WTC11 (cell line): ENCODE measurements at regions not wholly inside any gene's neighbourhood (a gene's known extent, or its start where the extent isn't known, plus 50 kb on each side); places are given as distances from the start of the nearest gene placed in this dataset.
A peak's percentile ranks its signal among the peaks of the same experiment; 100 is the strongest.

Source experiments
- ATAC-seq: fragments of 200-7000 bp; cut with Tn5 transposase; 2 replicates; pipeline ENCODE4 v1.10.0; 2021; ENCODE audit warnings: mild to moderate bottlenecking, moderate library complexity
- CTCF ChIA-PET: fragments of 300-600 bp; sonication (Branson Sonifier 250); formaldehyde crosslinking; loops from one replicate; lab custom pipeline; 2021; ENCODE audit warnings: antibody characterized with exemption; lab: Charles Lee
- POLR2A ChIA-PET: fragments of 350-600 bp; sonication (Branson Sonifier 250); formaldehyde crosslinking; loops from one replicate; lab custom pipeline; 2021; ENCODE audit warnings: antibody characterized with exemption; lab: Charles Lee
- DNase-seq: peaks from one replicate; pipeline ENCODE4 v3.0.0; 2021; ENCODE audit warnings: low spot score
- H3K27ac Mint-ChIP-seq: 2 replicates; pipeline ENCODE4 v1.8.0; 2021; ENCODE audit warnings: mixed read lengths
- H3K27me3 Mint-ChIP-seq: 2 replicates; pipeline ENCODE4 v1.8.0; 2021; ENCODE audit warnings: low read depth, mild to moderate bottlenecking, moderate library complexity, mixed read lengths
- H3K36me3 Mint-ChIP-seq: 2 replicates; pipeline ENCODE4 v1.8.0; 2021; ENCODE audit warnings: mixed read lengths
- H3K4me1 Mint-ChIP-seq: 2 replicates; pipeline ENCODE4 v1.8.0; 2022; ENCODE audit warnings: mixed read lengths
- H3K4me3 Mint-ChIP-seq: 2 replicates; pipeline ENCODE4 v1.8.0; 2021; ENCODE audit warnings: mild to moderate bottlenecking, moderate library complexity, mixed read lengths
- H3K9me3 Mint-ChIP-seq: 2 replicates; pipeline ENCODE4 v1.8.0; 2021; ENCODE audit warnings: mixed read lengths
- AR ChIP-seq: fragments of 250-450 bp; sonication (Bioruptor Pico); IDR thresholded peaks from 2 replicates; pipeline ENCODE4 v1.9.0; 2021; ENCODE audit warnings: mild to moderate bottlenecking
- ATF2 ChIP-seq: sonication (generic); formaldehyde crosslinking; IDR thresholded peaks from 2 replicates; pipeline ENCODE4 v1.8.1; 2022; ENCODE audit warnings: low read depth, missing genetic modification reagents, borderline replicate concordance
- CREM ChIP-seq: sonication (generic); formaldehyde crosslinking; IDR thresholded peaks from 2 replicates; pipeline ENCODE4 v1.8.1; 2022; ENCODE audit warnings: mild to moderate bottlenecking, missing genetic modification reagents, moderate library complexity
- EMX1 ChIP-seq: fragments of 250-450 bp; sonication (Bioruptor Pico); IDR thresholded peaks from 2 replicates; pipeline ENCODE4 v1.8.0; 2021; ENCODE audit warnings: mild to moderate bottlenecking
- ERG ChIP-seq: fragments of 250-450 bp; sonication (Bioruptor Pico); IDR thresholded peaks from 2 replicates; pipeline ENCODE4 v1.8.0; 2021; ENCODE audit warnings: mild to moderate bottlenecking
- ETV6 ChIP-seq: sonication (generic); formaldehyde crosslinking; IDR thresholded peaks from 2 replicates; pipeline ENCODE4 v1.8.1; 2022; ENCODE audit warnings: mild to moderate bottlenecking, missing genetic modification reagents
- GABPB1 ChIP-seq: sonication (generic); formaldehyde crosslinking; IDR thresholded peaks from 2 replicates; pipeline ENCODE4 v1.8.1; 2023; ENCODE audit warnings: mild to moderate bottlenecking, missing genetic modification reagents
- GTF2I ChIP-seq: fragments of 250-450 bp; sonication (Bioruptor Pico); conservative IDR thresholded peaks from 2 replicates; pipeline ENCODE4 v1.4.0; 2021; ENCODE audit warnings: mild to moderate bottlenecking
- HMGA2 ChIP-seq: fragments of 250-450 bp; sonication (Bioruptor Pico); IDR thresholded peaks from 2 replicates; pipeline ENCODE4 v1.4.0; 2021; ENCODE audit warnings: mild to moderate bottlenecking, moderate library complexity
- MAX ChIP-seq: sonication (generic); formaldehyde crosslinking; IDR thresholded peaks from 2 replicates; pipeline ENCODE4 v1.8.0; 2022; ENCODE audit warnings: mild to moderate bottlenecking, missing genetic modification reagents
- MYBL2 ChIP-seq: sonication (generic); formaldehyde crosslinking; IDR thresholded peaks from 2 replicates; pipeline ENCODE4 v1.8.1; 2023; ENCODE audit warnings: mild to moderate bottlenecking, moderate library complexity, missing genetic modification reagents
- NFATC4 ChIP-seq: fragments of 250-450 bp; sonication (Bioruptor Pico); IDR thresholded peaks from 2 replicates; pipeline ENCODE4 v1.9.0; 2021; ENCODE audit warnings: mild to moderate bottlenecking
- NR1H2 ChIP-seq: sonication (generic); formaldehyde crosslinking; IDR thresholded peaks from 2 replicates; pipeline ENCODE4 v1.9.0; 2021; ENCODE audit warnings: mild to moderate bottlenecking, moderate library complexity, missing genetic modification reagents
- SOX15 ChIP-seq: fragments of 250-450 bp; sonication (Bioruptor Pico); IDR thresholded peaks from 2 replicates; pipeline ENCODE4 v1.9.0; 2021; ENCODE audit warnings: mild to moderate bottlenecking
- ZNF219 ChIP-seq: sonication (generic); formaldehyde crosslinking; IDR thresholded peaks from 2 replicates; pipeline ENCODE4 v1.8.0; 2023; ENCODE audit warnings: missing genetic modification reagents, mild to moderate bottlenecking, borderline replicate concordance
- ZNF281 ChIP-seq: sonication (generic); formaldehyde crosslinking; IDR thresholded peaks from 2 replicates; pipeline ENCODE4 v1.8.0; 2023; ENCODE audit warnings: mild to moderate bottlenecking, missing genetic modification reagents

GRCh38 chr11:8809939-8810539 lies 101.0 kb upstream of the AKIP1 start:
- TF ChIP-seq ERG (CRISPR knock-in tag) (no peak), ETV6 (CRISPR knock-in tag) (0 out of 2 replicates have a peak, but pooled peaks have one; percentile 34)
- DNase-seq (peak; percentile 25), ATAC-seq (peak; percentile 18)
- H3K4me3 Mint-ChIP-seq, result peak overlapping the region; percentile 91
- CTCF ChIA-PET, result interaction anchor here (0.6 to 3.9 kb wide), 23 partner anchors 10 to 591 kb away, joined by 3 to 21 read pairs (median 4); no protein-coding TSS in a partner anchor
- peaks cover 31% of the 10 kb centered on the region for H3K4me1 Mint-ChIP-seq
- H3K36me3 Mint-ChIP-seq, result no peaks in the 10 kb centered on the region
- H3K9me3 Mint-ChIP-seq, result no peaks in the 10 kb centered on the region
- POLR2A ChIA-PET, result interaction anchor here (0.5 to 2.6 kb wide), 17 partner anchors 12 to 582 kb away, joined by 3 to 16 read pairs (median 4); partner anchors contain the start of genes C11orf16, RPL27A and TRIM66
- no peaks in the 10 kb centered on the region for H3K27me3 Mint-ChIP-seq
- peak overlapping the region; percentile 97 for H3K27ac Mint-ChIP-seq

- TF ChIP-seq MYBL2 (CRISPR knock-in tag) (no peak), NFATC4 (CRISPR knock-in tag) (no peak), NR1H2 (CRISPR knock-in tag) (no peak), SOX15 (no peak), HMGA2 (no peak), EMX1 (no peak), MAX (CRISPR knock-in tag) (0 out of 2 replicates have a peak, but pooled peaks have one; percentile 53), GABPB1 (no peak), CREM (CRISPR knock-in tag) (no peak), ETV6 (CRISPR knock-in tag) (peak; percentile 5; the same call in 1 of the 2 replicates), AR (no peak), ZNF219 (no peak), ATF2 (CRISPR knock-in tag) (no peak)
- ATAC-seq, result peak; percentile 63
- Mint-ChIP-seq H3K27ac (peak overlapping the region; percentile 97), H3K9me3 (no peaks in the 10 kb centered on the region), H3K4me1 (peaks cover 31% of the 10 kb centered on the region), H3K4me3 (peak overlapping the region; percentile 91), H3K36me3 (no peaks in the 10 kb centered on the region), H3K27me3 (no peaks in the 10 kb centered on the region)
- ChIA-PET CTCF (interaction anchor here (0.6 to 3.9 kb wide), 23 partner anchors 10 to 592 kb away, joined by 3 to 21 read pairs (median 4); no protein-coding TSS in a partner anchor), POLR2A (interaction anchor here (0.6 to 2.6 kb wide), 14 partner anchors 13 to 290 kb away, joined by 3 to 16 read pairs (median 4); partner anchors contain the start of genes RPL27A and TRIM66)
- peak; percentile 80 for DNase-seq
Observed at GRCh38 chr11:8810540-8811301, 100.3 kb upstream of the AKIP1 start.

- no peak for DNase-seq
- Mint-ChIP-seq H3K4me1 (peaks cover 27% of the 10 kb centered on the region), H3K4me3 (no peak overlapping the region; the same call in 1 of the 2 replicates), H3K9me3 (no peaks in the 10 kb centered on the region), H3K36me3 (no peaks in the 10 kb centered on the region), H3K27ac (0 out of 2 replicates have a peak overlapping the region, but pooled peaks have one; percentile 97), H3K27me3 (no peaks in the 10 kb centered on the region)
- ChIA-PET CTCF (interaction anchor here (0.5 to 3.9 kb wide), 8 partner anchors 15 to 148 kb away, joined by 3 to 21 read pairs (median 5); no protein-coding TSS in a partner anchor), POLR2A (interaction anchor here (0.5 to 2.6 kb wide), 4 partner anchors 66 to 112 kb away, joined by 3 to 16 read pairs (median 5); no protein-coding TSS in a partner anchor)
- no peak for ATAC-seq
- TF ChIP-seq ZNF281 (CRISPR knock-in tag), result no peak
- TF ChIP-seq GTF2I (CRISPR knock-in tag), result peak; percentile 6; the same call in 1 of the 2 replicates
Observed at GRCh38 chr11:8811571-8811970, 99.4 kb upstream of the AKIP1 start.
